HuH-7 (cell line): ENCODE measurements at regions not wholly inside any gene's neighbourhood (a gene's known extent, or its start where the extent isn't known, plus 50 kb on each side); places are given as distances from the start of the nearest gene placed in this dataset.
A peak's percentile ranks its signal among the peaks of the same experiment; 100 is the strongest.
"Not testable (repeated sequence)": the region's sequence is repeated elsewhere in the genome, so short reads cannot be mapped to it uniquely, and the experiment has no call there.

ENCODE experiments used
- DNase-seq: peaks from one replicate; pipeline ENCODE4 v3.0.0; 2011; ENCODE audit warnings: low spot score

GRCh38 chr7:51446785-51447184, 130.2 kb upstream of the COBL start:
- no peak for DNase-seq

- no peak for DNase-seq
These were observed 129.7 kb upstream of the COBL start for GRCh38 chr7:51446356-51446755.

GRCh38 chr7:51444936-51445335, 128.3 kb upstream of the COBL start:
- DNase-seq = no peak

- peak; percentile 66 for DNase-seq
These were observed 114.0 kb upstream of the COBL start for GRCh38 chr7:51430480-51431086.

- DNase-seq = no peak
These were observed 111.7 kb upstream of the COBL start for GRCh38 chr7:51428217-51428887.

GRCh38 chr7:51426163-51426562, 109.6 kb upstream of the COBL start:
- DNase-seq = no peak

- not testable (repeated sequence) for DNase-seq
These were observed 93.3 kb upstream of the COBL start for GRCh38 chr7:51409934-51410333.

GRCh38 chr7:51397608-51398007, 81.0 kb upstream of the COBL start:
- not testable (repeated sequence) for DNase-seq

GRCh38 chr7:51393003-51393402, 76.4 kb upstream of the COBL start:
- not testable (repeated sequence) for DNase-seq

- not testable (repeated sequence) for DNase-seq
These were observed 73.3 kb upstream of the COBL start for GRCh38 chr7:51389952-51390351.

- DNase-seq = not testable (repeated sequence)
These were observed 72.7 kb upstream of the COBL start for GRCh38 chr7:51389216-51389812.

GRCh38 chr7:51388241-51388640, 71.6 kb upstream of the COBL start:
- DNase-seq = not testable (repeated sequence)

- DNase-seq = not testable (repeated sequence)
These were observed 70.4 kb upstream of the COBL start for GRCh38 chr7:51386806-51387568.

- not testable (repeated sequence) for DNase-seq
These were observed 69.6 kb upstream of the COBL start for GRCh38 chr7:51386184-51386583.

GRCh38 chr7:51382243-51382642, 65.6 kb upstream of the COBL start:
- DNase-seq = not testable (repeated sequence)

GRCh38 chr7:51376420-51377092, 59.9 kb upstream of the COBL start:
- DNase-seq = no peak

- no peak for DNase-seq
These were observed 58.3 kb upstream of the COBL start for GRCh38 chr7:51374936-51375335.

- DNase-seq = not testable (repeated sequence)
These were observed 57.0 kb upstream of the COBL start for GRCh38 chr7:51373607-51374006.

GRCh38 chr7:51369746-51370145, 53.1 kb upstream of the COBL start:
- no peak for DNase-seq

GRCh38 chr7:51369228-51369627, 52.6 kb upstream of the COBL start:
- DNase-seq = not testable (repeated sequence)

GRCh38 chr7:51368334-51368733, 51.7 kb upstream of the COBL start:
- DNase-seq = no peak

GRCh38 chr7:51367614-51367968, 51.0 kb upstream of the COBL start:
- no peak for DNase-seq
